HepG2 (cell line): ENCODE measurements at regions not wholly inside any gene's neighbourhood (a gene's known extent, or its start where the extent isn't known, plus 50 kb on each side); places are given as distances from the start of the nearest gene placed in this dataset.
A peak's percentile ranks its signal among the peaks of the same experiment; 100 is the strongest.

Experiments
- ATAC-seq: fragments of 200-7000 bp; cut with Tn5 transposase; 3 replicates; pipeline ENCODE4 v1.9.1; 2020; ENCODE audit warnings: mild to moderate bottlenecking, moderate library complexity
- BruUV-seq: library from RNA; stranded (reverse); fragments of 400-500 nt; replicated peaks from 2 replicates; lab custom pipeline; 2021; lab: Mats Ljungman, UMichigan
- CTCF ChIA-PET: fragments of 300-600 bp; formaldehyde crosslinking; extraction: SDS; loops from one replicate; lab custom pipeline; 2021; ENCODE audit warnings: low total read pairs, inconsistent platforms, low intra/inter-chr PET ratio; lab: Yijun Ruan, JAX
- POLR2A ChIA-PET: fragments of 350-600 bp; sonication (Branson Sonifier 250); formaldehyde crosslinking; loops from one replicate; lab custom pipeline; 2020; ENCODE audit warnings: antibody characterized with exemption, inconsistent platforms; lab: Yijun Ruan, JAX
- DNase-seq: peaks from one replicate; pipeline ENCODE4 v3.0.0-alpha.2; 2015; ENCODE audit warnings: low spot score
- FAIRE-seq: peaks from 3 replicates; lab custom pipeline; 2011; peaks lifted over from hg19 to GRCh38; lab: Jason Lieb, UNC
- H2AFZ ChIP-seq: one replicate; pipeline ENCODE4 v1.6.1; 2011; ENCODE audit warnings: low read length, inconsistent platforms
- H3K27ac ChIP-seq: fragments of 300-600 bp; 3 replicates; pipeline ENCODE4 v1.8.0; 2011; ENCODE audit warnings: mixed run types, mild to moderate bottlenecking, mixed read lengths, low read length, inconsistent platforms; ENCODE audit not compliant: insufficient read depth; ENCODE audit errors: extremely low read length
- H3K27me3 ChIP-seq, 2 experiments: fragments of 200-600 bp in 1 of 2; 2 replicates in 1 of 2; 3 replicates in 1 of 2; pipeline versions ENCODE4 v1.6.0 to v1.8.0; 2011; ENCODE audit warnings: low read length in 2 of 2, mild to moderate bottlenecking in 2 of 2, moderate library complexity in 2 of 2, inconsistent platforms in 1 of 2; ENCODE audit not compliant: insufficient read depth in 2 of 2, control insufficient read depth in 1 of 2
- H3K36me3 ChIP-seq, 2 experiments: fragments of 200-600 bp in 1 of 2; replicated peaks in 1 of 2; 2 replicates in 1 of 2; 3 replicates in 1 of 2; pipeline versions ENCODE4 v1.5.1 to v1.8.0; 2011; ENCODE audit warnings: low read length in 2 of 2, inconsistent platforms in 1 of 2; ENCODE audit not compliant: insufficient read depth in 2 of 2, control insufficient read depth in 1 of 2
- H3K4me1 ChIP-seq: 2 replicates; pipeline ENCODE4 v1.5.1; 2012; ENCODE audit warnings: low read length, inconsistent platforms; ENCODE audit not compliant: insufficient read depth
- H3K4me2 ChIP-seq: 2 replicates; pipeline ENCODE4 v1.6.0; 2011; ENCODE audit warnings: low read depth, low read length, inconsistent platforms
- H3K4me3 ChIP-seq, 3 experiments: fragments of 200-600 bp in 1 of 3; sonication (generic), shearing (Covaris generic) in 1 of 3; replicated peaks in 1 of 3; 2 replicates each; pipeline ENCODE4 v1.5.1; 2011 to 2016; ENCODE audit warnings: low read length in 3 of 3, inconsistent platforms in 2 of 3, low read depth in 2 of 3, mild to moderate bottlenecking in 2 of 3, control low read depth in 1 of 3, mixed read lengths in 1 of 3; ENCODE audit not compliant: insufficient read depth in 1 of 3
- H3K79me2 ChIP-seq: one replicate; pipeline ENCODE4 v1.6.1; 2011; ENCODE audit warnings: low read length, inconsistent platforms; ENCODE audit not compliant: insufficient read depth
- H3K9ac ChIP-seq: 2 replicates; pipeline ENCODE4 v1.6.0; 2011; ENCODE audit warnings: mild to moderate bottlenecking, low read depth, low read length, inconsistent platforms; ENCODE audit not compliant: insufficient read depth
- H3K9me3 ChIP-seq: 2 replicates; pipeline ENCODE4 v1.5.1; 2012; ENCODE audit warnings: mild to moderate bottlenecking, low read length
- H4K20me1 ChIP-seq: 2 replicates; pipeline ENCODE4 v1.6.0; 2011; ENCODE audit warnings: inconsistent platforms, mild to moderate bottlenecking, low read length, moderate library complexity; ENCODE audit not compliant: insufficient read depth
- ELF4 ChIP-seq: sonication (generic); formaldehyde crosslinking; IDR thresholded peaks from 2 replicates; pipeline ENCODE4 v1.5.0; 2020; ENCODE audit warnings: missing genetic modification reagents, mild to moderate bottlenecking, moderate library complexity, borderline replicate concordance
- MTF1 ChIP-seq: sonication (generic); formaldehyde crosslinking; IDR thresholded peaks from 2 replicates; pipeline ENCODE4 v1.5.0; 2020; ENCODE audit warnings: missing genetic modification reagents
- ZNF674 ChIP-seq: sonication (generic); formaldehyde crosslinking; IDR thresholded peaks from 2 replicates; pipeline ENCODE4 v1.5.0; 2020; ENCODE audit warnings: low read depth, mild to moderate bottlenecking, missing genetic modification reagents
- ZNF841 ChIP-seq: sonication (generic); formaldehyde crosslinking; IDR thresholded peaks from 2 replicates; pipeline ENCODE4 v1.8.1; 2023; ENCODE audit warnings: missing genetic modification reagents, borderline replicate concordance
- WGBS: methylation state at CpG from one replicate; pipeline ENCODE4 v1.1.6; 2017; ENCODE audit warnings: low lambda C conversion rate; 5-methylcytosine and 5-hydroxymethylcytosine counted together
- in situ Hi-C: cut with HindIII; loops from 2 replicates; pipeline ENCODE4 v1.10.0; 2017; ENCODE audit warnings: low pct_unique_long_range_greater_than_20kb; ENCODE audit not compliant: extremely low pct_ligation_motif_present
- intact Hi-C: fragments of 100-400 bp; cut with micrococcal nuclease; formaldehyde crosslinking; loops from one replicate; pipeline ENCODE4 v1.10.0; 2022; ENCODE audit not compliant: unreplicated experiment
- TF ChIP-seq, protein P1 (sequence below): sonication (generic); formaldehyde crosslinking; IDR thresholded peaks from 2 replicates; pipeline ENCODE4 v1.4.0; 2020; ENCODE audit warnings: missing genetic modification reagents
- TF ChIP-seq, protein P2 (sequence below): IDR thresholded peaks from 2 replicates; pipeline ENCODE4 v1.6.1; 2012; ENCODE audit warnings: low read depth, low read length, improper control_type of control experiment

DNA sequence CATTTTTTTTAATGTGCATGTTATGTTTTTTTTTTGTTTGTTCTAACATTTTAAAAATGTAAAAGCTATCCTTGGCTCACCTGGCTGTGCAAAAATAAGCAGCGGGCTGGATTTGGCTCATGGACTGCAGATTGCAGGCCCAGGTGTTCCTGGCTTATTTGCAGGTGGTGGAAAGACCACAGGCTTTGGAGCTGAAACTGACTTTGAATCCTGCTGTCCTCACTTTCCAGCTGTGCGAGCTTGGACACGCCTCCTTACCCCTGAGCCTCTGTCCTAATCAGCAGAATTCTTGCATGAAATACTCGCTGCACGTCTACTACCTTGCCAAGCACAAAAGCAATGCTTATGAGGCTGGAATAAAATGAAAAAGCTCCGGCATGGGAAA, 188.7 kb upstream of the TPM1 start:
- WGBS: 80% methylated on average over 6 of the region's 6 CpGs
- in situ Hi-C loops (no loop called here), intact Hi-C loops (loop anchor here (1.0 to 2.0 kb wide), 2 partner anchors 36 to 191 kb away; no protein-coding TSS in a partner anchor)
- no peaks in the 10 kb centered on the region for H3K9me3 ChIP-seq
- BruUV-seq: no TSS peak
- H2AFZ ChIP-seq: no peak overlapping the region
- DNase-seq (peak; percentile 12), FAIRE-seq (no peak), ATAC-seq (no peak)
- H3K4me2 ChIP-seq: no peak overlapping the region; the same call in 1 of the 2 replicates
- no peak overlapping the region for H3K9ac ChIP-seq
- H3K36me3 ChIP-seq: no peaks in the 10 kb centered on the region
- CTCF ChIA-PET: no interaction called here
- H3K4me3 ChIP-seq: no peak overlapping the region
- no peaks in the 10 kb centered on the region for H4K20me1 ChIP-seq
- H3K27me3 ChIP-seq: no peaks in the 10 kb centered on the region
- H3K79me2 ChIP-seq: no peaks in the 10 kb centered on the region
- no peak overlapping the region for H3K27ac ChIP-seq
- POLR2A ChIA-PET: interaction anchor here (0.7 to 1.6 kb wide), 3 partner anchors 33 to 304 kb away, joined by 3 to 10 read pairs (median 4); no protein-coding TSS in a partner anchor
- peaks cover 79% of the 10 kb centered on the region for H3K4me1 ChIP-seq
- TF ChIP-seq, protein P1, sequence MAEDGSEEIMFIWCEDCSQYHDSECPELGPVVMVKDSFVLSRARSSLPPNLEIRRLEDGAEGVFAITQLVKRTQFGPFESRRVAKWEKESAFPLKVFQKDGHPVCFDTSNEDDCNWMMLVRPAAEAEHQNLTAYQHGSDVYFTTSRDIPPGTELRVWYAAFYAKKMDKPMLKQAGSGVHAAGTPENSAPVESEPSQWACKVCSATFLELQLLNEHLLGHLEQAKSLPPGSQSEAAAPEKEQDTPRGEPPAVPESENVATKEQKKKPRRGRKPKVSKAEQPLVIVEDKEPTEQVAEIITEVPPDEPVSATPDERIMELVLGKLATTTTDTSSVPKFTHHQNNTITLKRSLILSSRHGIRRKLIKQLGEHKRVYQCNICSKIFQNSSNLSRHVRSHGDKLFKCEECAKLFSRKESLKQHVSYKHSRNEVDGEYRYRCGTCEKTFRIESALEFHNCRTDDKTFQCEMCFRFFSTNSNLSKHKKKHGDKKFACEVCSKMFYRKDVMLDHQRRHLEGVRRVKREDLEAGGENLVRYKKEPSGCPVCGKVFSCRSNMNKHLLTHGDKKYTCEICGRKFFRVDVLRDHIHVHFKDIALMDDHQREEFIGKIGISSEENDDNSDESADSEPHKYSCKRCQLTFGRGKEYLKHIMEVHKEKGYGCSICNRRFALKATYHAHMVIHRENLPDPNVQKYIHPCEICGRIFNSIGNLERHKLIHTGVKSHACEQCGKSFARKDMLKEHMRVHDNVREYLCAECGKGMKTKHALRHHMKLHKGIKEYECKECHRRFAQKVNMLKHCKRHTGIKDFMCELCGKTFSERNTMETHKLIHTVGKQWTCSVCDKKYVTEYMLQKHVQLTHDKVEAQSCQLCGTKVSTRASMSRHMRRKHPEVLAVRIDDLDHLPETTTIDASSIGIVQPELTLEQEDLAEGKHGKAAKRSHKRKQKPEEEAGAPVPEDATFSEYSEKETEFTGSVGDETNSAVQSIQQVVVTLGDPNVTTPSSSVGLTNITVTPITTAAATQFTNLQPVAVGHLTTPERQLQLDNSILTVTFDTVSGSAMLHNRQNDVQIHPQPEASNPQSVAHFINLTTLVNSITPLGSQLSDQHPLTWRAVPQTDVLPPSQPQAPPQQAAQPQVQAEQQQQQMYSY (CRISPR knock-in tag): peak; percentile 72
- no peak for TF ChIP-seq ZNF674 (CRISPR knock-in tag)

DNA sequence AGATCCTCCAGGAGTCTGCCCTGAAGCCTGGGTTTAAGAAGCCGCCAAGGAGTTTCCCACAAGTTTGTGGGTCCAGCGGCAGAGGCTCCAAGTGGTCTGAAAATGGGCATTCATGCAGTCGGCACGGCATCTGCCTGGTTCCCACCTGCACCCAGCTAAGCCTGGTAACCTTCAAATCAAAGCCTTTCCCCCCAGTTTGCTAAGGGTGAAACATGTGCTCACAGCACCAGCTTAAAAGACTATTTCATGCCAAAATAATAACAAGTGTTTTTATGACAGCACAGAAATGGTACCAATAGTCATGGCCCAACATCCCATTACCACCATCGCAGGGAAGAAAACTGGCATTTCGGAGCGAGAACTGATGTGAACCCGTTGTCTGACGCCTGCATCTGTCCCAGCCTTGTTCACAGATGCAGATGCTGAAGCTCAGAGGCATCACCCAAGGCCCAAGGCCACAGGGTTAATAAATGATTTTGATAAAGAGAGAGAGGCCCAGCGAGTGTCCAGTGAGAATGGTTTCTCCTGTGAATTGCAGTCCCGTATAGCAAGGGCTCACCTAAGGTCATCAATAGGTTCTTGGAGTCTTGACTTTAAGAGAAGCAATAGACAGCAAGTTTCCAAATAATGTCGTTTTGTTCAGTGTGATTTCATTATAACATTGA, 188.0 kb upstream of the TPM1 start:
- Histone ChIP-seq H3K4me2 (0 out of 2 replicates have a peak overlapping the region, but pooled peaks have one; percentile 4), H4K20me1 (no peaks in the 10 kb centered on the region), H3K27me3 (no peaks in the 10 kb centered on the region), H2AFZ (no peak overlapping the region), H3K27ac (no peak overlapping the region), H3K4me3 (no peak overlapping the region), H3K9ac (no peak overlapping the region), H3K9me3 (no peaks in the 10 kb centered on the region), H3K36me3 (no peaks in the 10 kb centered on the region), H3K4me1 (peaks cover 78% of the 10 kb centered on the region), H3K79me2 (no peaks in the 10 kb centered on the region)
- WGBS: 70% methylated on average over 10 of the region's 12 CpGs
- TF ChIP-seq ELF4 (no peak), ZNF841 (CRISPR knock-in tag) (no peak), MTF1 (CRISPR knock-in tag) (no peak)
- TF ChIP-seq, protein P2, sequence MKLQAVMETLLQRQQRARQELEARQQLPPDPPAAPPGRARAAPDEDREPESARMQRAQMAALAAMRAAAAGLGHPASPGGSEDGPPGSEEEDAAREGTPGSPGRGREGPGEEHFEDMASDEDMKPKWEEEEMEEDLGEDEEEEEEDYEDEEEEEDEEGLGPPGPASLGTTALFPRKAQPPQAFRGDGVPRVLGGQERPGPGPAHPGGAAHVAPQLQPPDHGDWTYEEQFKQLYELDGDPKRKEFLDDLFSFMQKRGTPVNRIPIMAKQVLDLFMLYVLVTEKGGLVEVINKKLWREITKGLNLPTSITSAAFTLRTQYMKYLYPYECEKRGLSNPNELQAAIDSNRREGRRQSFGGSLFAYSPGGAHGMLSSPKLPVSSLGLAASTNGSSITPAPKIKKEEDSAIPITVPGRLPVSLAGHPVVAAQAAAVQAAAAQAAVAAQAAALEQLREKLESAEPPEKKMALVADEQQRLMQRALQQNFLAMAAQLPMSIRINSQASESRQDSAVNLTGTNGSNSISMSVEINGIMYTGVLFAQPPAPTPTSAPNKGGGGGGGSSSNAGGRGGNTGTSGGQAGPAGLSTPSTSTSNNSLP: peak; percentile 77
- BruUV-seq: no TSS peak
- in situ Hi-C loops: no loop called here
- intact Hi-C loops: loop anchor here (1.0 kb wide), 1 partner anchor 36 kb away; no protein-coding TSS in a partner anchor
- FAIRE-seq: no peak
- DNase-seq: peak; percentile 40
- ATAC-seq: peak; percentile 60
- CTCF ChIA-PET: no interaction called here
- POLR2A ChIA-PET: no interaction called here
